Adrenal gland (tissue), 9 donors: ENCODE measurements at regions not wholly inside any gene's neighbourhood (a gene's known extent, or its start where the extent isn't known, plus 50 kb on each side); places are given as distances from the start of the nearest gene placed in this dataset.
A peak's percentile ranks its signal among the peaks of the same experiment; 100 is the strongest.
"Not testable (repeated sequence)": the region's sequence is repeated elsewhere in the genome, so short reads cannot be mapped to it uniquely, and the experiment has no call there.

Source experiments
- DNase-seq, 7 donors: peaks; one replicate each; pipeline ENCODE4 v3.0.0-alpha.2; 2019 to 2020
- H3K27ac ChIP-seq, 5 donors: fragments of 200-600 bp; sonication (generic) in 4 of 5; 1 replicate in 3 of 5; 2 replicates in 2 of 5; pipeline versions ENCODE4 v1.5.1 to v1.8.0; 2016 to 2020; ENCODE audit warnings: mild to moderate bottlenecking in 1 of 5
- H3K27me3 ChIP-seq: fragments of 200-600 bp; 2 replicates; pipeline ENCODE4 v1.8.0; 2021
- H3K36me3 ChIP-seq, 2 donors: fragments of 200-600 bp; replicated peaks in 1 of 2; 1 replicate in 1 of 2; 2 replicates in 1 of 2; pipeline versions ENCODE4 v1.5.1 to v1.8.0; 2018 to 2022
- H3K4me1 ChIP-seq, 2 donors: fragments of 200-600 bp; replicated peaks in 1 of 2; 1 replicate in 1 of 2; 2 replicates in 1 of 2; pipeline versions ENCODE4 v1.5.1 to v1.8.0; 2018 to 2021
- H3K4me3 ChIP-seq, 4 donors: fragments of 200-600 bp; sonication (generic) in 3 of 4; one replicate each; pipeline ENCODE4 v1.5.1; 2016 to 2018
- H3K9me3 ChIP-seq, 3 donors: fragments of 200-600 bp; sonication (generic) in 1 of 3; replicated peaks in 1 of 3; 1 replicate in 2 of 3; 2 replicates in 1 of 3; pipeline versions ENCODE4 v1.5.1 to v1.8.0; 2016 to 2021
- POLR2A ChIP-seq, 2 donors: fragments of 450-650 bp; IDR thresholded peaks; one replicate each; pipeline ENCODE4 v1.6.1; 2017; ENCODE audit warnings: antibody characterized with exemption in 2 of 2, mild to moderate bottlenecking in 2 of 2, moderate library complexity in 1 of 2
- WGBS, 4 donors: extraction: QIAGEN DNeasy Blood & Tissue Kit in 2 of 4; methylation state at CpG; one replicate each; pipeline versions ENCODE4 v1.1.5 to v1.1.7; 2013 to 2017; 5-methylcytosine and 5-hydroxymethylcytosine counted together
- intact Hi-C, 2 donors: fragments of 100-400 bp; cut with DNase I; formaldehyde crosslinking; loops; one replicate each; pipeline versions ENCODE4 v1.14.1 to v1.15.0; 2022 to 2023
- TF ChIP-seq, protein P1 (sequence below), 6 experiments: fragments of 450-650 bp in 4 of 6; fragments of 200-600 bp in 2 of 6; sonication (generic) in 1 of 6; IDR thresholded peaks; 1 replicate in 5 of 6; 2 replicates in 1 of 6; pipeline versions ENCODE4 v1.5.1 to v1.8.0; 2016 to 2021; ENCODE audit warnings: antibody characterized with exemption in 6 of 6, mild to moderate bottlenecking in 2 of 6, moderate library complexity in 1 of 6
- donor health status: healthy with polysubstance abuse.
- donor health status: Bipolar disorder and iron deficiency.
- donor health status: DM: yes; HTN: yes; CAD: no.
- donor health status: DM: no; HTN: no; CAD: no.
- donor health status: DM: no; HTN: no; CAD: no.

- Histone ChIP-seq H3K27me3 (no peaks in the 10 kb centered on the region), H3K4me3 (no peak overlapping the region), H3K27ac (no peak overlapping the region), H3K9me3 (no peaks in the 10 kb centered on the region), H3K36me3 (no peaks in the 10 kb centered on the region), H3K4me1 (peaks cover 0 to 7% of the 10 kb centered on the region in 2 donors)
- TF ChIP-seq, protein P1, sequence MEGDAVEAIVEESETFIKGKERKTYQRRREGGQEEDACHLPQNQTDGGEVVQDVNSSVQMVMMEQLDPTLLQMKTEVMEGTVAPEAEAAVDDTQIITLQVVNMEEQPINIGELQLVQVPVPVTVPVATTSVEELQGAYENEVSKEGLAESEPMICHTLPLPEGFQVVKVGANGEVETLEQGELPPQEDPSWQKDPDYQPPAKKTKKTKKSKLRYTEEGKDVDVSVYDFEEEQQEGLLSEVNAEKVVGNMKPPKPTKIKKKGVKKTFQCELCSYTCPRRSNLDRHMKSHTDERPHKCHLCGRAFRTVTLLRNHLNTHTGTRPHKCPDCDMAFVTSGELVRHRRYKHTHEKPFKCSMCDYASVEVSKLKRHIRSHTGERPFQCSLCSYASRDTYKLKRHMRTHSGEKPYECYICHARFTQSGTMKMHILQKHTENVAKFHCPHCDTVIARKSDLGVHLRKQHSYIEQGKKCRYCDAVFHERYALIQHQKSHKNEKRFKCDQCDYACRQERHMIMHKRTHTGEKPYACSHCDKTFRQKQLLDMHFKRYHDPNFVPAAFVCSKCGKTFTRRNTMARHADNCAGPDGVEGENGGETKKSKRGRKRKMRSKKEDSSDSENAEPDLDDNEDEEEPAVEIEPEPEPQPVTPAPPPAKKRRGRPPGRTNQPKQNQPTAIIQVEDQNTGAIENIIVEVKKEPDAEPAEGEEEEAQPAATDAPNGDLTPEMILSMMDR (IDR thresholded peaks at IDR 0.05): no peak
- no peak for TF ChIP-seq POLR2A (IDR thresholded peaks at IDR 0.05)
- no peak for DNase-seq
- intact Hi-C loops: no loop called here
- WGBS, 4 donors: 67 to 92% (median 85%) methylated on average over 2 of the region's 2 CpGs
These were observed 82.1 kb downstream of the ZFP36L2 start for GRCh38 chr2:43144263-43144662.

GRCh38 chr2:43143756-43144155 lies 82.7 kb downstream of the ZFP36L2 start:
- intact Hi-C loops: no loop called here
- TF ChIP-seq, protein P1 (IDR thresholded peaks at IDR 0.05): no peak
- no peak for TF ChIP-seq POLR2A (IDR thresholded peaks at IDR 0.05)

DNA sequence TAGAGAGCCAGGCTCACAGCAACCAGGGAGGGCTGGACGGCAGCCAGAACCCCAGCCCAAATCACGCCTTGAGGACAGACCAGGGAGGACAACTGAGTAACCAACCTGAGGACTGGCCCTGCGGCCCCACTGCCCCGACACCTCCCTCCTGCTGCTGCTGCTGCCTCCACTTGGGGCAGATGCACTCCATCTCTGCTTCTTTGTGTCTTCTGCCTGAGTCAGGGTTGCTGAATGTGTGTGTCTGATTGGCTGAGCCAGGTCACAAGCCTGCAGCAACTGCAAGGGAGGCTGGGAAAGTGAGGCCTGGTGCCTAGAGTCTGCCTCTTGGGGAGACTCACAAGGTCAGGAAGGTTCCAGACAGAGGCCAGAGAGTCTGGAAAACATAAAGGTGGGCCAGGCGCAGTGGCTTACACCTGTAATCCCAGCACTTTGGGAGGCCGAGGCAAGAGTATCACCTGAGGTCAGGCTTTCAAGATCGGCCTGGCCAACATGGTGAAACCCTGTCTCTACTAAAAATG lies 83.4 kb downstream of the ZFP36L2 start:
- H3K4me1 ChIP-seq: peaks cover 0 to 7% of the 10 kb centered on the region in 2 donors
- H3K27me3 ChIP-seq: no peaks in the 10 kb centered on the region
- no peak overlapping the region for H3K27ac ChIP-seq
- no peak overlapping the region for H3K4me3 ChIP-seq
- intact Hi-C loops: no loop called here
- WGBS, 4 donors: 91 to 95% (median 94%) methylated on average over 3 to 7 of the region's 7 CpGs
- no peak for DNase-seq
- no peaks in the 10 kb centered on the region for H3K9me3 ChIP-seq
- H3K36me3 ChIP-seq: no peaks in the 10 kb centered on the region
- TF ChIP-seq, protein P1 (IDR thresholded peaks at IDR 0.05): peak in 1 of 6 experiments; percentile 10
- no peak for TF ChIP-seq POLR2A (IDR thresholded peaks at IDR 0.05)

More at GRCh38 chr2:43143756-43144155, 82.7 kb downstream of the ZFP36L2 start:
- no peak for DNase-seq
- Histone ChIP-seq H3K36me3 (no peaks in the 10 kb centered on the region), H3K9me3 (no peaks in the 10 kb centered on the region), H3K27me3 (no peaks in the 10 kb centered on the region), H3K4me3 (no peak overlapping the region), H3K4me1 (peaks cover 0 to 7% of the 10 kb centered on the region in 2 donors), H3K27ac (no peak overlapping the region)
- 77 to 91% (median 80%) methylated on average over 8 of the region's 8 CpGs for WGBS, 4 donors

DNA sequence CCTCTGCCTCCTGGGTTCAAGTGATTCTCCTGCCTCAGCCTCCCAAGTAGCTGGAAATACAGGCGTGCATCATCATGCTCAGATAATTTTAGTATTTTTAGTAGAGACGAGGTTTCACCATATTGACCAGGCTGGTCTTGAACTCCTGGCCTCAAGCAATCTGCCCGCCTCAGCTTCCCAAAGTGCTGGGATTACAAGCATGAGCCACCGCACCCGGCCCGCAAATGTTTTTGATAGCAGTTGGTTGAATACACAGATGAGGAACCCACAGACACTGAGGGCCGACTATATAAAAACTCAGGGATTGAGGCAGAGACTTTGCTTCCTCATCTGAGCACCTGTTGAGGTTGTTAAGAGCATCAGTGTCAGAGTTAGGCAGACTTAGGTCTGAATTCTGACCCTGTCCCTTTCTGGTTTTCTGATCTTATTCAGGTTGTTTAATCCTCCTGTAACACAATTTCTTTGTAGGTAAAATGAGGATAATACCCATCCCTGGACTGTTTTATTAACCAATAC lies 84.7 kb downstream of the ZFP36L2 start:
- 87 to 91% (median 88%) methylated on average over 7 of the region's 7 CpGs for WGBS, 4 donors
- H3K4me3 ChIP-seq, intact Hi-C loops, H3K27ac ChIP-seq, H3K4me1 ChIP-seq, H3K36me3 ChIP-seq, H3K27me3 ChIP-seq, DNase-seq, H3K9me3 ChIP-seq: not testable (repeated sequence)
